PC-9 (cell line): ENCODE measurements at regions not wholly inside any gene's neighbourhood (a gene's known extent, or its start where the extent isn't known, plus 50 kb on each side); places are given as distances from the start of the nearest gene placed in this dataset.

Experiments used
- BruUV-seq: library from RNA; stranded (reverse); fragments of 400-500 nt; replicated peaks from 2 replicates; lab custom pipeline; 2021; lab: Mats Ljungman, UMichigan
- CTCF ChIA-PET: fragments of 300-600 bp; sonication (Branson Sonifier 250); formaldehyde crosslinking; loops from one replicate; lab custom pipeline; 2022; ENCODE audit warnings: antibody characterized with exemption; lab: Charles Lee
- POLR2A ChIA-PET: fragments of 300-600 bp; sonication (Branson Sonifier 250); formaldehyde crosslinking; loops from one replicate; lab custom pipeline; 2022; ENCODE audit warnings: antibody characterized with exemption; ENCODE audit not compliant: unreplicated experiment; lab: Charles Lee
- DNase-seq, 2 experiments: peaks; one replicate each; pipeline versions ENCODE4 v3.0.0 to v3.0.0-alpha.2; 2015 to 2022; ENCODE audit warnings: mixed read lengths in 1 of 2
- H2AFZ ChIP-seq: fragments of 200-600 bp; sonication (generic); 2 replicates; pipeline ENCODE4 v1.8.1; 2017; ENCODE audit warnings: antibody characterized with exemption
- H3F3A ChIP-seq: fragments of 200-600 bp; sonication (generic); 2 replicates; pipeline ENCODE4 v1.8.1; 2017; ENCODE audit warnings: antibody characterized with exemption, mild to moderate bottlenecking, low read depth; ENCODE audit not compliant: insufficient read depth
- H3K27ac ChIP-seq: fragments of 200-600 bp; sonication (generic); 2 replicates; pipeline ENCODE4 v1.6.1; 2016; ENCODE audit warnings: mixed run types
- H3K27me3 ChIP-seq: fragments of 200-600 bp; sonication (generic); 2 replicates; pipeline ENCODE4 v1.6.1; 2016; ENCODE audit warnings: low read depth, mixed run types; ENCODE audit not compliant: insufficient read depth
- H3K36me3 ChIP-seq: fragments of 200-600 bp; sonication (generic); 2 replicates; pipeline ENCODE4 v1.6.1; 2016; ENCODE audit warnings: low read depth, mixed run types
- H3K4me1 ChIP-seq: fragments of 200-600 bp; sonication (generic); replicated peaks from 2 replicates; pipeline ENCODE4 v1.6.1; 2016; ENCODE audit warnings: mixed run types; ENCODE audit not compliant: insufficient read depth
- H3K4me2 ChIP-seq: fragments of 200-600 bp; sonication (generic); 2 replicates; pipeline ENCODE4 v1.6.1; 2017; ENCODE audit warnings: mixed run types
- H3K4me3 ChIP-seq: fragments of 200-600 bp; sonication (generic); 2 replicates; pipeline ENCODE4 v1.6.1; 2016; ENCODE audit warnings: mixed run types
- H3K79me2 ChIP-seq: fragments of 200-600 bp; sonication (generic); 2 replicates; pipeline ENCODE4 v1.6.1; 2017; ENCODE audit warnings: low read depth, mixed run types
- H3K9me2 ChIP-seq: fragments of 200-600 bp; sonication (generic); 2 replicates; pipeline ENCODE4 v1.8.1; 2017; ENCODE audit warnings: mild to moderate bottlenecking; ENCODE audit not compliant: insufficient read depth
- H3K9me3 ChIP-seq: fragments of 200-600 bp; sonication (generic); 2 replicates; pipeline ENCODE4 v1.8.1; 2016; ENCODE audit warnings: low read depth; ENCODE audit not compliant: insufficient read depth
- H4K20me1 ChIP-seq: fragments of 200-600 bp; sonication (generic); 2 replicates; pipeline ENCODE4 v1.8.1; 2017; ENCODE audit not compliant: insufficient read depth
- EZH2 ChIP-seq: fragments of 200-600 bp; sonication (generic); IDR thresholded peaks from 2 replicates; pipeline ENCODE4 v1.8.0; 2017; ENCODE audit warnings: antibody characterized with exemption, low read depth
- intact Hi-C: fragments of 100-400 bp; cut with micrococcal nuclease; formaldehyde crosslinking; loops from one replicate; pipeline ENCODE4 v1.10.0; 2022; ENCODE audit not compliant: unreplicated experiment
- TF ChIP-seq, protein P1 (sequence below): fragments of 200-600 bp; sonication (generic); conservative IDR thresholded peaks from 2 replicates; pipeline ENCODE4 v1.6.1; 2017; ENCODE audit warnings: mixed run types, antibody characterized with exemption, mild to moderate bottlenecking, moderate library complexity

DNA sequence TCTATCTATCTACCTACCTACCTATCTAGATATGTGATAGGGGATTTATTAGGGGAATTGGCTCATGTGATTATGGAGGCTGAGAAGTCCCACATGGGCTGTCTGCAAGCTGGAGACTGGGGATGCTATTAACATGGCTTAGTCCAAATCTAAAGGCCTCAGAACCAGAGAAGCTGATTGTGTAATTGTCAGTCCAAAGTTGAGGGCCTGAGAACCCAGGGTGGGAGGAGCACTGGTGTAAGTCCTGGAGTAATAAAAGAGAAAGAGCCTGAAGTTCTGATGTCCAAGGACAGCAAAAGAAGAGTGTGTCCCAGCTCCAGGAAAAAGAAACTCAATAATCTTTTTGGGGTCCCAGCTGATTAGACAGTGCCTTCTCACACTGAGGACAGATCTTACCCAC is 98.5 kb upstream of the SEL1L start:
- no peak overlapping the region for H3K27ac ChIP-seq
- ChIA-PET POLR2A (no interaction called here), CTCF (no interaction called here)
- no peak overlapping the region for H2AFZ ChIP-seq
- H3K9me3 ChIP-seq: no peaks in the 10 kb centered on the region
- DNase-seq: no peak
- H3K4me3 ChIP-seq: no peak overlapping the region
- BruUV-seq: no TSS peak
- H3K79me2 ChIP-seq: no peaks in the 10 kb centered on the region
- TF ChIP-seq, protein P1, sequence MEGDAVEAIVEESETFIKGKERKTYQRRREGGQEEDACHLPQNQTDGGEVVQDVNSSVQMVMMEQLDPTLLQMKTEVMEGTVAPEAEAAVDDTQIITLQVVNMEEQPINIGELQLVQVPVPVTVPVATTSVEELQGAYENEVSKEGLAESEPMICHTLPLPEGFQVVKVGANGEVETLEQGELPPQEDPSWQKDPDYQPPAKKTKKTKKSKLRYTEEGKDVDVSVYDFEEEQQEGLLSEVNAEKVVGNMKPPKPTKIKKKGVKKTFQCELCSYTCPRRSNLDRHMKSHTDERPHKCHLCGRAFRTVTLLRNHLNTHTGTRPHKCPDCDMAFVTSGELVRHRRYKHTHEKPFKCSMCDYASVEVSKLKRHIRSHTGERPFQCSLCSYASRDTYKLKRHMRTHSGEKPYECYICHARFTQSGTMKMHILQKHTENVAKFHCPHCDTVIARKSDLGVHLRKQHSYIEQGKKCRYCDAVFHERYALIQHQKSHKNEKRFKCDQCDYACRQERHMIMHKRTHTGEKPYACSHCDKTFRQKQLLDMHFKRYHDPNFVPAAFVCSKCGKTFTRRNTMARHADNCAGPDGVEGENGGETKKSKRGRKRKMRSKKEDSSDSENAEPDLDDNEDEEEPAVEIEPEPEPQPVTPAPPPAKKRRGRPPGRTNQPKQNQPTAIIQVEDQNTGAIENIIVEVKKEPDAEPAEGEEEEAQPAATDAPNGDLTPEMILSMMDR: no peak
- TF ChIP-seq EZH2: no peak
- H3K9me2 ChIP-seq: no peaks in the 10 kb centered on the region
- H3K27me3 ChIP-seq: no peaks in the 10 kb centered on the region
- H3F3A ChIP-seq: no peaks in the 10 kb centered on the region
- no peaks in the 10 kb centered on the region for H3K36me3 ChIP-seq
- intact Hi-C loops: no loop called here
- H4K20me1 ChIP-seq: no peaks in the 10 kb centered on the region
- no peak overlapping the region for H3K4me2 ChIP-seq
- no peaks in the 10 kb centered on the region for H3K4me1 ChIP-seq

DNA sequence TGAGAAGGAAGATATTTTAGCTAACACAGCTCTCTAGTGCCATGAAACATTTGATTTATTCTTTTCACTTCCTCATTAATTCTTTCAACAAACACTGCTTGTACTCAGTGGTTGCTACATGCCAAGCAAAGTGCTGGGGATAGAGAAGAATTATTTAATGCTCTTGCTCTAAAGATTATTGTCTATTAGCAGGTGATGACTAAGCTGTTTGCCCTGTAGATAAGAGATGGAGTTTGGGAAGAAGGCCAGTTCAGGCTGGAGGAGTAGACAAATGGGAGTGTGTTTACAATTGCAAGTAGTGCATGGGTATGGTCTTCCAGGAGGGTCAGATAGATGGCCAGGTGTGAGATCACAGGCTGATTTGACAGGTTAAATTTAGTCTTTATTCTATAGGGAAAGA is 99.8 kb upstream of the SEL1L start:
- H3K4me2 ChIP-seq: no peak overlapping the region
- H3K9me3 ChIP-seq: no peaks in the 10 kb centered on the region
- H3K4me1 ChIP-seq: no peaks in the 10 kb centered on the region
- no peaks in the 10 kb centered on the region for H3K36me3 ChIP-seq
- no peaks in the 10 kb centered on the region for H3K27me3 ChIP-seq
- H3K27ac ChIP-seq: no peak overlapping the region
- POLR2A ChIA-PET: no interaction called here
- no peaks in the 10 kb centered on the region for H3F3A ChIP-seq
- no peak for DNase-seq
- no peaks in the 10 kb centered on the region for H3K9me2 ChIP-seq
- no peaks in the 10 kb centered on the region for H3K79me2 ChIP-seq
- TF ChIP-seq, protein P1: no peak
- TF ChIP-seq EZH2: no peak
- CTCF ChIA-PET: no interaction called here
- intact Hi-C loops: no loop called here
- no peak overlapping the region for H2AFZ ChIP-seq
- no TSS peak for BruUV-seq
- no peak overlapping the region for H3K4me3 ChIP-seq
- H4K20me1 ChIP-seq: no peaks in the 10 kb centered on the region

DNA sequence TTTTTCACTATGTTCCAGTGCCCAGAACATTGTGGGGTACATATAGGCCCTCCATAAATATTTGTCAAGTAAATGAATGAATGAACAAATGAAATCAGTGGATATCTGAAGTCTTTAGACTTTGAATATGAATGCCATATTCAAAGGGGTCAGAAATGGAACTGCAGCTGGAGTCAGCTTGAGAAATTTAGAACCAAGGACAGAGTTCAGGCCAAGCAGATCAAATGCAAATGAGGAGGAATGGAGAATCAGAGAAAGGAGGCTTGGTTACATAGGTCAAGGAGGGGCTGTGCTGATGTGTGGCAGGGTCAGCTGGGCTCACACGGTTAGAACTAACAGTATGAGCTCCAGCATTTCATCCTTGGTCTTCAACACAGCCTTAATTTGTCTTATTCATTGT is 104.0 kb upstream of the SEL1L start:
- Histone ChIP-seq H3K9me3 (no peaks in the 10 kb centered on the region), H4K20me1 (no peaks in the 10 kb centered on the region), H3K4me1 (no peaks in the 10 kb centered on the region), H3F3A (no peaks in the 10 kb centered on the region), H3K27me3 (peaks cover 14% of the 10 kb centered on the region; the same call in 1 of the 2 replicates), H2AFZ (no peak overlapping the region), H3K79me2 (no peaks in the 10 kb centered on the region), H3K4me2 (no peak overlapping the region), H3K36me3 (no peaks in the 10 kb centered on the region), H3K4me3 (no peak overlapping the region), H3K9me2 (no peaks in the 10 kb centered on the region), H3K27ac (no peak overlapping the region)
- POLR2A ChIA-PET: no interaction called here
- intact Hi-C loops: no loop called here
- no peak for DNase-seq
- BruUV-seq: no TSS peak
- no peak for TF ChIP-seq EZH2
- TF ChIP-seq, protein P1: no peak
- CTCF ChIA-PET: no interaction called here
